HG03159 (cell line): ENCODE measurements at regions not wholly inside any gene's neighbourhood (a gene's known extent, or its start where the extent isn't known, plus 50 kb on each side); places are given as distances from the start of the nearest gene placed in this dataset.

Experiments used
- ATAC-seq: cut with Tn5 transposase; IDR thresholded peaks from one replicate; pipeline ENCODE4 v1.9.1; 2021; ENCODE audit warnings: mild to moderate bottlenecking, moderate library complexity; ENCODE audit not compliant: unreplicated experiment

DNA sequence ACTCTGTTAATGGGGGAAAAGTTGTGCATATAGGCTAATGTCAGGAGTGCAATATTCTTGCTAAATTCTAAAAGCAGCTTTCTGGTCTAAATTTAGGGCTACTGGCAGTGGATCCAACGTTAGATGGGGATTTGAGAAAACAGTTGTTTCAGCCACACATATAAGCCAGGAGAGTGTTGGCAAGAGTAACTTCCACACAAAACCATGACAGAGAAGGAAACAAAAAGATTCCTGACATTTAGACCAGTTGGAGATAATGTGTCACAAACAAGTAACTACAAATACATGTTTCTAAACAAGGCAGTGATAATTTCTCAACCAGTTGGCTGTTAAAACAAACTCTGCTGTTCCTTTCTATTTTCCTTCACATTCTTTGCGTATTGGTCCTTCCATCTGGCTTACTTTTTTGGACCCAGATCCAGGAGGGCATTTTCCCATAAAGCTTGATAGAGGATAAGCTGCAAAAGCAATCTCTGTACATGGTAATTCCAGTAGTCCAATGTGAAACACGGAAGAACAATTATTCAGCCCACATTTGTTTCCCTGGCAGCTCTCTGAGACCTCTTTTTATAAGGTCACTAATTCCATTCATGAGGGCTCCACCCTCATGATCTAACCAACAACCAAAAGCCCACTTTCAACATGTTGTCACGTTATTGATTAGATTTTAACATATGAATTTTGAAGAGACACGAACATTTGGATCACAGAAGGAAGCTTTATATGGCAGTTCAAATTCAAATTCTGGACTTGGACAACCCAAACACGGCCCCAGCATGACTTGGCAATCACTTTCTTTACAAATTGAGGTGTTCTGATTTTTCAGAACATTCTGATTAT, 1888.6 kb downstream of the MRPL39 start:
- ATAC-seq, result no peak

DNA sequence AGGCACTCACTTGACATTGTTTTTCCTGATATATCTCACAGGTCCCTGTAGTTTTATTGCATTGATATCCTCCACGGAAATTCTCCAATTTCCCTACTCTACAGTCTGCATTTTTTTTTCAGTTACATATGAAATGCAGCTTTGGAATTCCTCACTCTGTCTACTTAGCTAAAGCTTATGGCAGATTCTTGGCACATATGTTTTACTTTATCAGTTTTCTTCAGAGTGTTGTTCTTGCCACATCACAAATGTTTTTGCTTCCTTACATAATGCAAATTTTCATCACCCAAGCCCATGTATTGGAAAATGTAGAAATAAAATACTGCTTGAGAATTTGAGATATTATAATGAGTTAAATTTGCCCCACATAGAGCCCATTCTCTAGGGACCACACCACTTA, 1895.1 kb downstream of the MRPL39 start:
- ATAC-seq, result no peak

DNA sequence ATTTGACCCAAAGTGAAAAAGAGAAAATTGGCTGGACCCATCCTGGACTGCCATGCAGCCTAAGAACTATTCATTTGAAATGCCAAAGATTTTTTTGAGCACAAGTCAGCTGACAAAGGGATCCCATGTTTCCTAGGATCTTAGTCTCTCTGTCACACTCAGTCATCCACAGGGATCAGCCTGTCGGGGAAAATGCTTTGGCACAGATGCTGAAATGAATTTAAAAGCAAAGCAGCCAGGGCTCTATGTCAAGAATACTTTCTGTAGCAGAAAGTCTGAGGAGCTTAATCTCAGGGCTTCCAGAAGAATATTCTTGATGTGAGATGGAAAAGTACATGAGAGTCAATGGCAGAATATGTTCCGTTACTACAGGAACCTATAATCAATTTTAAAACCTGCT, 1900.8 kb downstream of the MRPL39 start:
- ATAC-seq, result no peak

DNA sequence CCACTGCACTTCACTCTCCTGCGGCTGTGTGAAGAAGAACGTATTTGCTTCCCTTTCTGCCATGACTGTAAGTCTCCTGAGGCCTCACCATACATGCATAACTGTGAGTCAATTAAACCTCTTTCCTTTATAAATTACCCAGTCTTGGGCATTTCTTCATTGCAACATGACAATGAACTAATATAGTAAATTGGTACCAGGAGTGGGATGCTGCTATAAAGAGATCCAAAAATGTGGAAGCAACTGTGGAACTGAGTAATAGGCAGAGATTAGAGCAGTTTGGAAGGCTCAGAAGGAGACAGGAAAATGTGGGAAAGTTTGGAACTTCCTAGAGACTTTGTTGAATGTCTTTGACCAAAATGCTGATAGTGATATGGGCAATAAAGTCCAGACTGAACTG, 1907.9 kb downstream of the MRPL39 start:
- ATAC-seq, result no peak

DNA sequence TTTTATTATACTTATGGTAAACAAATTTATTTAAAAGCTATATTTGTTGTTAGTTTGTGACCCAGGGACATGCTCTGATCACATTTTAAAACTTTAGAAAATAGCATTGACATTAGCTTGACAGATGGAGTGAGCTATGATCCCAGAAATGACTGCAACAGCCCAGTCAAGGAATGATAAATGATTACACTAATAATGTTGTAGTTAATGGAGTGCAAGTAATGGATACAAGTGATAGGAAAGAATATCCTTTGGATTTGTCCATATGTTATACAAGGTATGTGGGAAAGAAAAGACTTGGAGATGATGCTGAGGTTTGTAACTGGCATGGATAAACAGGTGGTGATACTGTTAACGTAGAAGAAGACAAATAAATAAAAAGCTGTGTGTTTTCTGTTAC, 1908.7 kb downstream of the MRPL39 start:
- no peak for ATAC-seq

DNA sequence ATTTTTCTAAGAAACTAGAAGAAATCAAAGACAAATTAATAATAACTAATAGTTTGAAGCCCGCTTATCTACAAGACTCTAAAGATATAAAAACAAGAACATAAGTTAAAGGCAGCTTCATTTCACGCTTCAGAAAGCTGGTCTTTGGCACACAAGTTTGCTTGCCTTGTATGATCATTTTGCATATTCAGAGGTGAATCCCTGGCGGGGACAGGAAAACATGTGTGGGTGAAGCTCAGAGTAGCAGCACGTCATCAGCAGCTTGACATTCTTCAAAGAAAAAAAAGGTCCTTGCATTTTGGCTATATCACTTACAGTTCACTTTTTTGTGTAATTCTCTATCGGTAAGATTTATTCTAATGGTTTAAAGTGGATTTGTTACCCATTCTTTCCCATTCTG, 1911.8 kb downstream of the MRPL39 start:
- peak; percentile 54 for ATAC-seq

DNA sequence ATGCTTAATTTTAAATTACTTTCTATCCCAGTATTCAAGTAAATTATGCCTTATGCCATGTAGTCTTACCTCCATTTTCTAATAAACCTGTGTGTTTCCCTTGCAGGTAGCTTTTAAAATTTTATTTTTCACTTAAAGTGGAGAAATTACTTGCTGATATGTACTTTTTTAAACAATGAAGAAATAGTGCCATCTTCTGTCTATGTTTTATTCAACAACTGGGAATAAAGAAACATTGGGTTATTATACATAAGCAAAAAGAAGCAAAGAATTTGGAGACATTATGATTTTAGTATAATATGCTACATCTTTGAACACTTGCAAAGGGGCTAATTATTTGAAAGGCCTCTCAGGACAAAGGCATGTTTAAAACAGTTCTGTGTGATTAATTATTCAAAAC, 1912.9 kb downstream of the MRPL39 start:
- ATAC-seq, result no peak

DNA sequence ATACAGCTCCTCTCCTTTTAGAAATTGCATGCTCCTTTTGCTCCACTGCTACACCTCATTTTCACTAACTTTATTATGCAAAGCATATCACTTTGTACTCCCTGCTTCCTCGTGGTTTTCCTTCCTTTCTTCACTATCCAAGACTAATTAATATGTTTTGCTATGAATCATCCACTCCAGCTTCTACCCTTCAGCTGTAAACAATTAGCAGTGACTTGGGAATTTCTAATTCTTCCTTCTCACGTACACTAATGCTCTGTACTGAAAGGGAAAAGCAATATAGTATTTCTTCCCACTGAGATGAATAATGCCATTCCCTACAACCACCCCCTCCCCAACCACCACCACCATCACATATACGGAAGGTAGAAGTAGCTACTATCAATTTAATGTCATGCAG, 1917.0 kb downstream of the MRPL39 start:
- no peak for ATAC-seq

DNA sequence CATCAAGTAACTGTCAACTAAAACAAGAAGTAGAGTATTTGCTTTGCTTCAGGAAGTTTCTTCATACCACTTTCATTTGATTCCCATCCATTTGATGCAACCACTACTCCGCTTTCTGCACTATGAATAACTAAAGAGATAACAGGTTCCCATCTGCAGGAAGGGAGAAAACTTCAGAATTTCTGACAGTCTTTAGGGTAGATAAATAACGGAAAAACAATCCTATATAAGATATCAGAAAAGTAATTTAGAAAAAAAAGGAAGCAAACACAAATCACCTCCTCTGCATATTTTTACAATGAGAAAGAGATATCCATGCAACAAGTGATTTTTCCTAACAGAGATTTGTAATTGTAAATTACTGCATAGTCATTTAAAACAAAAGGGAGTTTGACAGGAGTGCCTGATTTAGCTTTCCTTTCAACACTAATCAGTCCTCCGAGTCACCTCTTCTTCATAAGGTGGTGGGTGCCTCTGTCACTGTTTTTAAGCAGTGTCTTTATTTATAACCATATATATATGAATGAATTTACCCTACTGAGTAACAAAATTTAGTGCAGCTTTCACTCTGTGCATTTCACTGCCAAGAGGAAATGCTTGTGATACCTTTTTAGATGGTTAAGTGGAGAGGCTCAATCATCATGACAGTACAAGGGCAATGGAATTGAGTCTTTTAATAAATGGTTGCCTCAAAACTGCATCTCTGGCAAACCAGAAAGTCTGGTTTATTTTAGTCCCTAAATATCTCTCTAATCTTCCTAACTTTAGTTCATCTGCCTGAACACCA, 1920.4 kb downstream of the MRPL39 start:
- ATAC-seq, result no peak

DNA sequence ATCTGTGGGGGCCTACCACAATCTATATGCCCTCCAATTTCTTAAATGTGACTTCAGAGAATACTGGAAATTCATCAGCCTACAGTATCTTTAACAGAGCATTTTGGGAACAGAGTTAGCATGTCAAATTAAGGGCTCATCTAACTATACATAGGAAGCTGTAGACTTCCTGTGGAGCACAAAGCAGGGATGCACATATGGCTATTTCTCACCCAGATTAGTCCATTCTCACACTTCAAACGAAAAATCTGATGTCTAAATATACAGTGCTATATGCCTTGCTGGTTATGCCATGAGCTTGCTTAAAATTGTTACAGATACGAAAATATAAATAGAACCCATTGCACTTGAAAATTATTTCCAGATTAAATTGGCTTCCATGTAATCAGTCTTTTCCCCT, 1922.8 kb downstream of the MRPL39 start:
- no peak for ATAC-seq

DNA sequence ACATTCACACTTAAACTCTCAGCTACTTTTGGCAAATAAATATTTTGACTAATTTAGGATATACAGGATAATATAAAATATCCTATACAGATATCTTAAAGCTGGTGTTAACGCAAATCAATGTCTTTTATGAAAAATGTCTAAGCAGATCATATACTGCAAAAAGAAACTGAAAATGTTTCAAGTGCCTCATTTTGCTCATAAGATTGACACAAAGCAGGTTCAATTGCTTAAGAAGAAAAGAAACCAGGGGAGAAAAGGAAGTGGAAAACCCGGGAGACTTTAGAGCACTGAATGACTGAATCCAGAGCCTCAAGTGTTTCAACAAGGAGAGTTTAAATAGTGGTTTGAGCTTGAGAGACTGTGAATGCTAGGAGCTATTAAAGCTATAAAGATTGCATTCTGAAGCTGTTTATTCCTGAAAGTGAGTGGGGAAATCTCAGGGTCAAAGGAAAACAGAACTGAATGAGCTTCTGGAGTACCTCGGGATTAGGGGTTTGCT, 1943.0 kb downstream of the MRPL39 start:
- ATAC-seq, result no peak

DNA sequence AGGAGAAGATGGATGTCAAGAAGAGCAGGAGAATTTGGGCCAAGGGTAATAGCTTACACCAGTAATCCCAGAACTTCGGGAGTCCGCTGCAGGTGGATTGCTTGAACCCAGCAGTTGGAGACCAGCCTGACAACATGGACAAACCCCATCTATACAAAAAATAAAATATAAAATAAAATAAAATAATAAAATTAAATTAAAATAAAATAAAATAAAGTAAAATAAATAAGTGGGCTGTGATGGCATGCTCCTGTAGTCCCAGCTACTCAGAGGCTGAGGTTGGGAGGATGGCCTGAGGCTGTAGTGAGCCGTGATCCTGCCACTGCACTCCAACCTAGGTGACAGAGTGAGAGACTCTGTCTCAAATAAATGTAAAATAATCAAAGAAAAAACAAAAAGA, 1946.7 kb downstream of the MRPL39 start:
- no peak for ATAC-seq

DNA sequence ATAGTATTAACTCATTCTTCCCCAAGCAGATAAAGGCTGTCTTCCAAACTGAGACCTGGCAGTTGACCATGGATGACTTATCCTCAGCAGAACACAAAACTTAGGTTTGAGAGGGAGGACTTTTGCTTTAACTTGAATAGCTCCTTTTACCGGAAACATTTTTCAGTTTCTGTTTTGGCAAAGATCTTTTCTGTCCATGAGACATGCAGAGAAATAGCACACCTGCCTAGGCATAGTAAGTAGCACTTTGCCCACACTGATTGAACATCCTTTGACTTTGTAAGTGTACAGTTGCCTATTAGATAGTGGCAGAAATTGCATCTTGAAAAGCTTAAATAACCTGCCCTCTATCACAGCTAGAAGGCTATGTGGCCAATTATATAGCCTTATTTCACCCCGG, 1962.5 kb downstream of the MRPL39 start:
- no peak for ATAC-seq

DNA sequence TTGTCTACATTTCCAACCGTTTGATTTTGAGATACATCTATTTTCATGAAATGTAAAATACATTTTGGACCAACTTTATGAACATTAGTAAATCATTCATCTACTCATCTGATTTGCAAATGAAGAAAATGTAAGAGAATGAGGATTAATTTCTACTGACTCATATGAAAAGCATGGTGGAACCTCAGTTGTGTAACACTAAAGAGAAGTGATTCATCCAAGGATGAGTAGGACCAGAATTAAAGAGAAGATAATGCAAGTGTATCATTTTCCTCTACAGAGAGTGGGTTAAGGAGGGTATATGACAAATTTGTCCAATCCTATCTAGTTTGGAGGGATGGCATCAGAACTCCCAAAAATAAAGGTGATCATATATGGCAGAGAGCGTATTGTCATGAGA, 1967.6 kb downstream of the MRPL39 start:
- no peak for ATAC-seq

DNA sequence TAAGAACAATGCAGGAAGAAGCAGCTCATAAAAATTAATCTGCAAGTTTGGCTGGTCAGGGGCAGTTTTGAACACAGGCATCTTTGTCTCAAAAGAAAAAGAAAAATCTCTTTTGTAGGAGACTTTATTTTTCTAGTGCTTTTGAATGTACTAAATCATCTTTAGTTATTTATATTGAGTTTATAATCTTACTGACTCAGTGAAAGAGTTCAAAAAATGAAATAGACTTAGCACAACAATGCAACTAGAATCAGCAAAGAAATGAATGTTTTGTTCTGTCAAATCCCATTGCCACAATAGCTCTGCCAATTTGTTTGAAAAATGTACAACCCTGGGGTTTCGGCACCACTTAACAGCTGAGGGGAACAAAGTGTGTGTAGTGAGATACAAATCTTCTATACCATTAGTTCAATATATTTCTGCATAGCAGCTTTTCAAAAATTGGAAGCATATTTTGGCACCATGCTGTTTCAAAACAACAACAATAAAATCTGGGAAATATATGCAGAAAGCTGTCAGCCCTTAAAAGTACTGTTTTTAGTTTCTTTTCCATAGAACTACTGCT, 1969.1 kb downstream of the MRPL39 start:
- ATAC-seq, result no peak

DNA sequence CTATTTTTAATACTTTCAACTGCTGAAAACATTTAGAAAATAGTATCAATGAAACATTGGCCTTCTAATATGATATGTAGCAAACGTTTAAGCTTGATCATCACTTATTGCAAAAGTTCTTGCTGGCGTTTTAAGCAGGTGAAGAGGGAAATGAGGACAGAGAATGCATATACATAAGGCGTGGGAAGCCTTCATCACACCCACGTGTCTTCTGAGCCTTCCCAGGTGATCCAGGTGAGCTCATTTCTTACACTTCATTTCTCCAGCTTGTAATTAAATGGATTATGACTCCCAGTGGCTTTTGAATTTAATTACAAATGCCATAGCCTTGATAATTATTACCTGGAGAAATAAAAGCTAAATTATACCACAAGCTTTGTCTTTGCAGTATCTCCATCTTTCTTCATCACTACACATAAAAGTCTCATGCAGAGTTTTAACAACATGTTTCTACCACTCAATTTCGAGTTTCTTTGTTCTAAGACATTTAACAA, 1973.8 kb downstream of the MRPL39 start:
- no peak for ATAC-seq

DNA sequence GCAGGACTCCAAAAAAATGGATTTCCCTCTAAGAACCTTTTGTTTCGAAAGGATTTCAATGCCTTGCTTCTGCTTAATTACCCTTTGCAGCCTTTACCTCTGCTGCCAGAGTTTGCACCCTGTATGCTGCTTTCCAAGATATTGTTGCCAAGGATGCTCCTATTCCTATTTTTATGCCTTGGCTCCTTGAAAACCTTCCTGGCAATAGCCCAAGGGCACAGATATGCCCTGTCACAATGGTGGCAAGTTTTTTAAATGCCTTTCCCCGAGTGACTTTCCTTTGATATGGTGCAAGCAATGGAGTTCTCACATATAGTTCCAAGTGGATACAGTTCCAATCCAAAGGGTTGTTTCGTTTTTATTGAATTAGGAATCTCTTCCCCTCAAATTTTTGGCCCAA, 1983.0 kb downstream of the MRPL39 start:
- no peak for ATAC-seq

DNA sequence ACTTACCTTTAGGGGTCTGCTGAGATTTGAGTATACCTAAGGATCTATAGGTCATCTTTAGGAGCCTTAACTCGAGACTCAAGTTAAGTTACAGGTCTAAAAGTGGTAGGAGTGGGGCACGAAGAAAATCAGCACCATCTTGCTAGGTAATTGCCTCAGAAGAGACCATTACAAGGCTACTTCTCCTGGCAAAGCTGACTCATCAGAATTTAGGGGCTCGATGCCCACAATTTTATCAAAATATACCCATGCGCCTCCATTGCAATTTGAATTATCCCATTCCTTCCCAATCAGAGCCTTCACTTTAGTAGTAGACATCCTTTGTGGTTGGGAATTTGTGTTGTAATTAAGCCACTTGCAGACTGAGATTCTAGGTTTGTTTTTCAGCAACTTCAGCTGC, 1994.3 kb downstream of the MRPL39 start:
- ATAC-seq, result no peak

DNA sequence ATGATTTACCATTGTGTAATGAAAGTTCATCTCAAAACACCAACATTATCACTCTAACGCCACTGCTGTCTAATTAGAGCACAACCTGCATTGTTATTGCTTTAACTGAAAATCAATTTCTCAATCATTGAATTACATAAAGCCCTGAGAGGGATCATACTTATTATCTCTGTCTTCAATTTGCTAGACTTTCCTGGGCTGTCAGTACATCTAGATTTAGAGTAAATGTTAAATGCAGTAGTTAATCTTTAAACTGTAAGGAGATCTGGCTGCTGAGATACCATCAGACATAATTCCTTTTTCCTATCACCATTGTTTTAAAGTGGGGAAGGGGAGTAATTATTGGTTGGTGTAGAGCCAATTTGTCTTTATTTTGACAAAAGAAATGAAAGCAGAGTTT, 1995.1 kb downstream of the MRPL39 start:
- ATAC-seq, result no peak

DNA sequence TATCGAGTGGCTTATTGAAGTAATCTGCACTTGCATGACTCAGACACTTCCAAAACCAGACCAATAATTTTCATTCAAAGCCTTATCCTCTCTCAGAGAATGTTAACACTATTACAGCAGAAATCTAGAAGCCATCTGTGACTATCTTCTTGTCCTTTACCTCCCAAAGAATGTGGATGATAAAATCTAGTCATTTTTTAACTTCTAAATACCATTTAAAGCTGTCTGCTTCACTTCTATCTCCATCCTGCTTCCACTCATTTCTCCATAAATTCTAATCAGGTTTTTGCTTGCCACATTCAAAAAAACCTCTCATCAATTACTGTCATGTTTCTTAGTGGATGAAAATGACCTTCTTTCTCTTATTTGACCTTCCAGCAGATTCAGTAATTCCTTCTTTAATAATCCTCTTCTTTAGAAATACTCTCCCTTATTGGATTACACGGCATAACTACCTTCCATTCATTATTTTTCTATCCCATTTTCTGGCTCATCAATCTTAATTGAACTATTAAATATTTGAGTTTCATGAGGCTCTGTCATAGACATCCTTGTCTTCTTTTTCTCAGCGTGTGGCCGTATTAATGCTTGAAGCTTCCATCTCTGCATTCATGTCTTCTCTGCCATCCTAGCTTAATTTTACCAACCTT, 1999.4 kb downstream of the MRPL39 start:
- no peak for ATAC-seq

DNA sequence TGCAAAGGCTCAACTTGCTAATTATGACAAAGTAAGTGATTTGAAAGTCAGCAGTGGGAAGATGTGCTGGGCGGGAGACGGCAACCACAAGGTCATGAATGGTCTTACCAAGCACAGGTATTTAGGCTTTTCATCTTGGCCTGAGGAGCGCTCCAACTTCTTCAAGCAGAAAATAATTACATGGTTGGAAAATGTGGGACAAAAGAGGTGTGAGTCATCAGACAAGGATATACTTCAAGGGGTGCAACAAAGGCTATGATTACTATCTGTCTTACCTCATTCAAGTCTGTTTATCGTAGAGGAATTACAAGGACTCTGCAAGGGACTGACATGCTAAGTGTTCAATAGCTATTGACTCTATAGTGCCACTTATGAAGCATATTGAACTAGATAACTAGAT, 2005.7 kb downstream of the MRPL39 start:
- no peak for ATAC-seq
